ENCODE measurements at regions not wholly inside any gene's neighbourhood (a gene's known extent, or its start where the extent isn't known, plus 50 kb on each side); places are given as distances from the start of the nearest gene placed in this dataset.

DNA sequence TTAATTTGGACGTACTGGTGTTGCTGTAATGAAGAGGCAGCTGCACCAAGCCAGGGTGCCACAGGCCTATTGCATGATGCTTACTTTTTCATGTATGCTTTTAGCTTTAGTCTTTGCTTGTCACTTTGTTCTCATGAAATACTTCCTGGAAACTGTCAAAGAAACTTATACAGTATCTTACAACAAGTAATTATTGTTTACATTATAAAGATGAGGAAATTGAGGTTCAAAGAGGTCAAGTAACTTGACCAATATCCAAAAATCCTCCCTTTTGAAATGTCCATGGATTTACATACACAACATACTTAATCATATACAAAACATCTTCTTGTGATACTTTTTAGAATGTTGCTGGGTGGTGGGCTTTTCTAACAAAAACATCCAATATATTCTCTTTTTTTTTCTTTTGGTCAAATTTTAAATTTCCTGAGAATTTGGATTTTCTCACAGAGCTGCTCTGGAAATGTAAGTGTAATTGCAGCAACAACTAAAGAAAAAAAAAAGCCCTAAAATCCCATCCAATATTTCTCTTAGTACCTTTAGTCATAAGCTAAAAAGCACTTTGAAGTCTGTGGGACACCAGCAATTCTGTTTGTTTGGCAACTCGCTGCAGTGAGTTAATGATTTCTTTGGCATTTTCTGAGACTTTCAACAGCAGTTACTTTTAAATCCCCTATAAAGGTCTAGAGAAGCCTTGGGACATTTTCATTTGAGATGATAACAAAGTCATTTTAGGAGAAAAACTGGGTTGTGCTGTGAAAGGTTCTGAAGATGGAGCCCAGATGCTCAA lies 500.6 kb upstream of the IGFBP3 start:
- no peak for TF ChIP-seq CTCF (IDR thresholded peaks at IDR 0.05)

DNA sequence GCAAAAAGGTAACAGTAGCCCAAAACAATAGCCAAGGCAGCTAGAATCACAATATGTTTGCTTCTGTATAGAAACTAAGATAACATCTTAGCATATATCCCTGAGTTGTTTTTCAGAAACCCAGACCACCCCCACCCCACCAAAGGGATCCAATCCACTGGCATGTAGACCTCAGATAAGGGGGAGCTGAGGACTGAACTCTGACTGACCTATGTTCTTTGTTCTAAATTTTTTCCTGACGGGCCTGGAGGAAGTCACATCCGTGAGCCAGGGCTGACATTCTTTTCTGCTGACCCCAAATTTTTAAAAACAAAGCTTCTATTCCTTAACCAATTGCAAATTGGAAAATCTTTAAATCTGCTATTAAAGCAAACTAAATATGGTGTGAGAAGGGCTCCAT lies 493.9 kb upstream of the IGFBP3 start:
- TF ChIP-seq CTCF (IDR thresholded peaks at IDR 0.05) = no peak

- TF ChIP-seq CTCF (IDR thresholded peaks at IDR 0.05) = no peak
Observed at GRCh38 chr7:46411236-46411635, 490.2 kb upstream of the IGFBP3 start.

GRCh38 chr7:46407125-46407524 lies 486.1 kb upstream of the IGFBP3 start:
- no peak for TF ChIP-seq CTCF (IDR thresholded peaks at IDR 0.05)

DNA sequence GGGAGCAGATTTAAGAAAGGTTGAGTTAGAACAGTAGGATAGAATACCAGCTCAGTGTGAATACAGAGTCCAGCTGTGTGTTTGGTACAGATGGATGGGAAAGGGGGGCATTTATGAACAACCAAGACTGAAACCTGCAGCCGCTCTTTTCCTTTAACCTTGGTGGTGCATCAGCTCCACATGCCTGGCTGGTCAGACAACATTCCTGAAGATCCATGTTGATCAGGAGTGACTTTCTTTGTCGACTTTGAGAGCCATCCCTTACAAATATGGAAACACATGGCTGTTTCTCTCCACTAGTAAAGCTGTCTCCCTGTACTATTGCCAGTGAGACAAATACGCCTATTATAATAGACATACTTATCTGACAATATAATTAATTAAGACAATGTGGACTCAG lies 476.5 kb upstream of the IGFBP3 start:
- no peak for TF ChIP-seq CTCF (IDR thresholded peaks at IDR 0.05)

GRCh38 chr7:46396481-46396880 lies 475.4 kb upstream of the IGFBP3 start:
- TF ChIP-seq CTCF (IDR thresholded peaks at IDR 0.05) = no peak

GRCh38 chr7:46393142-46393541 lies 472.1 kb upstream of the IGFBP3 start:
- TF ChIP-seq CTCF (IDR thresholded peaks at IDR 0.05) = no peak

All from LNCAP (cell line).